ENCODE measurements at regions not wholly inside any gene's neighbourhood (a gene's known extent, or its start where the extent isn't known, plus 50 kb on each side); places are given as distances from the start of the nearest gene placed in this dataset.
A peak's percentile ranks its signal among the peaks of the same experiment; 100 is the strongest.

DNA sequence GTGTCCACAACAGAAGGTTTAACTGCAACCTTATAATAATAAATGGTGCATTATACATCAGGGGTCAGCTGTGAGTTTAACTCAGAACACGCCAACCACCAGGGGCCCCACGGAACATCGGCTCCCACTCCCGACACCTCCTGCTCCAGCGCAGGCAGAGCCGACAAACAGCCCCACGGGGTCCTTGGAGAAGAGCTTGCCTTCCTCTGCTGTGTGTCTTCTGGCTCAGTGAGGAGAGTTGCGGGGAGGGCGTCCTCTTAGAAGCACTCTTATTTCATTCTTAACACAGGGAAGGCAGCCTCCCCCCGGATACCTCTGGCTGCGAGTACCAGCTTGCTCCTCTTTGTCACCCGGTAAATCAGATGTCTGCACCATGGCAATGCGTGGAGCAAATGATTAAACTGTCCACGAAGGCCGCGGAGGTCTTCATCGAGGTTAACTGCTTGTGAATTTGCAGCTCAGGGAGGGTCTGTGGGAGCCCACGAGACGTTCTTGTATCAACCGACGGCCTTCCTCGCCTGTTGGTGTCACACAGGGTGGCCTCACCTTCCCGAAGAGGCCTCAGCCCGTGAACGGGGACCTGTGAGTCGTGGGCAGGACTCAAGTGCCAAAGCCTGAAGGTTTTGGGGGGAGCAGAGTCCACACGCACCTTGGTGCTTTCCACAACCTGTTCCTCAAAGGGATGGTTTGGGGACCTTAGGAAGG lies 464.0 kb downstream of the BRD1 start:
- no peak for DNase-seq (ENCODE audit: low read depth, low spot score)
- in situ Hi-C loops (cut with HindIII; ENCODE audit: low pct_unique_long_range_greater_than_20kb, low sequenced_read_pairs), result no loop called here

DNA sequence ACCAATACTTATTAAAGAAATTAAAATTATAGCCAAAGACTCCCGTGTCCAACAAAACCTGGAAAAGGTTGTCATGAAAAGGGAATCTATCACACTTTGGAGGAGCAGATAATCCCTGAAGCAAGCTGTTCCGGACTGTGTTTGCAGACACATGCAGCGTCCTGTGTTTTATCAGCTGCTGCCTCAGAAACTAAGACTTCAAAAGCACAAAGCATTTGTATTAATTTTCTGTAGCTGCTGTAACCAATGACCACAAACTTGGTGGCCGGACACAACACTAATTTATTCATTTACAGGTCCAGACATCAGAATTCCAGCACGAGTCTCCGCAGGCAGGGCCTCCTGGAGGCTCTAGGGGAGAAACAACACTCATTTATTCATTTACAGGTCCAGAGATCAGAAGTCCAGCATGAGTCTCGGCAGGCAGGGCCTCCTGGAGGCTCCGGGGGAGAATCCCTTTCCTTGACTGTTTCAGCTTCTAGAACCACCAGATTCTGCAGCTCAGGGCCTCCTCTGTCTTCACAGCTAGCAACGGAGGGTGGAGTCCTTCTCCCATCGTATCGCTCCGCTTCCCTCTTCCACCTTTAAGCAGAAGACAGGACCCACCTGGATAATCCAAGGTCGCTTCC lies 465.3 kb downstream of the BRD1 start:
- in situ Hi-C loops (cut with HindIII; ENCODE audit: low pct_unique_long_range_greater_than_20kb, low sequenced_read_pairs), result no loop called here
- no peak for DNase-seq (ENCODE audit: low read depth, low spot score)

DNA sequence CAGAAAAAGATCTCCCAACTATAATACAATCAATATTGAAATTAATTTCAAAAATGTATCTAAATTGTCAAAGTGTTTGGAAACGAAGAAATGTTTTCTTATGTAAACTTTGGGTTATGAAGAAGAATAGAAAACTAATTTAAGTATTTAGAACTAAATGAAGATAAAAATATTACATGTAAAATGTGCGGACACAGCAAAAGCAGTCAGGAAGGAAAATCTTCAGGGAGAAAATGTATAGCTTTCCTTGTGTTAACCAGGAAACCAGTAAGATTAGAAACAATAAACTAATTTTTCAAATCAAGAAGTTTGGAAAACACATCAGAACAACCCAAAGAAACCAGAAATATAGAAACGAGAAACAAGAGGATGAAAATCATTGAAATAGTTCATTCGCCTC lies 466.5 kb downstream of the BRD1 start:
- DNase-seq (ENCODE audit: low read depth, low spot score), result no peak
- in situ Hi-C loops (cut with HindIII; ENCODE audit: low pct_unique_long_range_greater_than_20kb, low sequenced_read_pairs), result no loop called here

DNA sequence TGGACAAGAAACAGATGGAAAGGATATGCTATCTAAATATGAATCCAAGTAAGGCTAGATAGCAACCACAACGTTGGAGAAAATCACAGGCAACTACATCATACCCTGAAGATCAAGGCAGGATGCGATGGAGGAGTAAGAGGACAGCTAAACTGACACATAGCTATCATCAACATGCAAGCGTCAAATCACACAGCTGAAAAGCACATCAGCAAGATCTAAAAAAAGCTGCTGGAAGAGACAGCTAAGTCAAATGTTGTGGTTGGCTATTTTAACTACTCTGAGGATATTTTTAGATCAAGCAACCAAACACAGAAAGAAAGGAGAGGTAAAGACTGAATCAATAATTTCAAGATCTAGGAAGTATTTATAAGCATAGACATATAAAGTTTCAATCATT lies 466.9 kb downstream of the BRD1 start:
- in situ Hi-C loops (cut with HindIII; ENCODE audit: low pct_unique_long_range_greater_than_20kb, low sequenced_read_pairs), result no loop called here
- DNase-seq (ENCODE audit: low read depth, low spot score), result no peak

DNA sequence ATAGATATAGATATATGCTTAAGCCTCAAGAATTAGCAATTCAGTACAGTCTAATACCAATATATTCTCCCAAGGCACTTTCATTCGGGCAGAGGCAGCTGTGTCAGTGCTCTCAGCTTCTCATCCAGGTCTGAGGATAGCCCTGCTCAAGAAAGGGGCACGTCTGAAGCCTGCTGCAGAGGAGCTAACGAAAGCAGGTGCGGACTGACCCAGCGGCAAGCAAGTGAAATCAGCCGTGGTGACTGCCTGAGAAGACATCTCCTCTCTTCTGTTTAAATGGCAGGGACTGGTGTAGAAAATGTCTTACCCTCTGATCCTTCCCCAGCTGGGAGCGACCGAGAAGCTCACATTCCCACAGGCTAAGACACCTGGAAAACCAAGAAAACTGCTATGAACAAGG lies 468.6 kb downstream of the BRD1 start:
- in situ Hi-C loops (cut with HindIII; ENCODE audit: low pct_unique_long_range_greater_than_20kb, low sequenced_read_pairs), result no loop called here
- no peak for DNase-seq (ENCODE audit: low read depth, low spot score)

DNA sequence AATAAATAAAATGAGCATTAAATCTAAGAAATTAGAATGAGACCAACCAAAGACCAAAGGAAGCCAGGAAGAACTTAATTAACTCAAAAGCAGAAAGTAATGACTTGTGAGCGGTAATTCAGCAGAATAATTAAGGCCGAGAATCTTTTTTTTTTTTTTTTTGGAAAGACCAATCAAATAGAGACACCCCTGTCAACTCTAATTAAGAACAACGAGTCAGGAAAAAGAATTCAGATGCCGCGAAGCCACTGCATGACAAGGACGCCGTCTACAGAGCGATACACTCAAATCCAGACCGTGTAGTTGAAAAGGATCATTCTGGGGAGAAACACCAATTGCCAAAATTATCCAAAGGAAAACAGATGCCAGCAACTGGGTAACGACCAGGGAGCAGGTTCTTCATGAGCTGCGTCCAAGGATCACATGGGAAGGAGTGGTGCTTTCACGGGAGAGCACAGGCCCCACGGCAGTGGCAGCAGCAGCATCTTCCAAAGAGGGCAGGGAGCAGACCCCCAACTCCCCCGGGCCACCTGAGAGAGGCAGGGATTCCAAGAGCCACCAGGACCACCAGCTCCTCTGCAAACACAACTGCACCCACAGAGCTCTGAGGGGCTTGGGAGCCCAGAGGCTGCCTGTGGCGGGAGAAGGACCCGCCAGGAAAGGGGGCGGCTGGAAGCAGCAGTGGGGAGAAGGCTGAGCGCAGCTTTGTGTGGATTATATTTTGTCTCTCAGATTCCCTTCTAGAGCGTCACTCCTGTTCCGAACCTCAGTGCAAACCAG lies 469.8 kb downstream of the BRD1 start:
- no peak for DNase-seq (ENCODE audit: low read depth, low spot score)
- in situ Hi-C loops (cut with HindIII; ENCODE audit: low pct_unique_long_range_greater_than_20kb, low sequenced_read_pairs), result no loop called here

DNA sequence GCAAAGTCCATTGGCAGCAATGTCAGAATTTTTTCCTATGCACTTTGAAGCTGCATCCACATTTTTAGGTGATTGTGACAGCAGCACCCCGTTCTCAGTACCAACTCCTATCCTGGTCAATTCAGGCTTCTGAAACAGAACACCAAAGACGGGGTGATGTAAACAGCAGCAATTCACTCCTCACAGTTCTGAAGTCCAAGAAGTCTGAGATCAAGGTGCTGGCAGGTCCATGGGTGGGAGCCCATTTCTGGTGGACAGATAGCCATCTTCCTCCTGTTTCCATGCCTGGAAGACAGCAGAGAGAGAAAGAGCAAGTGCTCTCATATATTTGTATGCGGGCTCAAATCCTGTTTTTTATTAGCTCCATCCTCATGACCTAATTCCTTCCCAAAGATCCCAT lies 471.2 kb downstream of the BRD1 start:
- in situ Hi-C loops (cut with HindIII; ENCODE audit: low pct_unique_long_range_greater_than_20kb, low sequenced_read_pairs), result no loop called here
- no peak for DNase-seq (ENCODE audit: low read depth, low spot score)

DNA sequence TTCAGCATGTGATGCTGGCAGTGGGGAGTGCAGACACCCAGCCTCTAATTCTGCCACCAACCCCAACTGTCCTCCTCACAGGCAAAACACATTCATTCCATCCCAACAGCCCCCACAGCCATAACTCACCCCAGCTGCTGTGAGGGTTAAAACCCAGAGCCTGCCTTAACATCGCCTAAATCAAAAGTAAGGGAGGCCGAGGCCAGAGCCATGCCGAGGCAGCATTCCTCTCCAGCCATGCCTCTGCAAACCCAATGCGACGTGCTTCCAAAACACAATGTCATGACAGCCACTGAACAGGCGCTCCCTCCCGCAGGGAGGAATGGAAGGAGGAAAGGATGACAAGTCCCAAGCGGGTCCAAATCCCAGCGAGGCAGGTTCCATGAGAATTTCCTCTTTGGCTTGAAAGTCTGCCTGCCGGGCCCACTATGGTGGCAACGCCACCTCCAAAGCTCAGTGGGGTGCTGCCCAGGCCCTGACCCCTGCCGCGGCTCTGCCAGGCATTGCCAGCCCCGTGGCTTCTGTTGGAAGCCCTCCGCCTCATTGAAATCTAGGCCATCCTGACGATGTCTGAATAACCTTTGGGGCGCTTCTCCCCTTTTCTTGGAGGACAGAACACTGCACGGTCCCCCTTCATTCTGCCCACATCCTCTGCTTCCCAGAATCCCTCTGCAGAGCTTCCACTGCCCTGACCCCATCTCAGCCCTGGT lies 472.3 kb downstream of the BRD1 start:
- in situ Hi-C loops (cut with HindIII; ENCODE audit: low pct_unique_long_range_greater_than_20kb, low sequenced_read_pairs), result no loop called here
- no peak for DNase-seq (ENCODE audit: low read depth, low spot score)

DNA sequence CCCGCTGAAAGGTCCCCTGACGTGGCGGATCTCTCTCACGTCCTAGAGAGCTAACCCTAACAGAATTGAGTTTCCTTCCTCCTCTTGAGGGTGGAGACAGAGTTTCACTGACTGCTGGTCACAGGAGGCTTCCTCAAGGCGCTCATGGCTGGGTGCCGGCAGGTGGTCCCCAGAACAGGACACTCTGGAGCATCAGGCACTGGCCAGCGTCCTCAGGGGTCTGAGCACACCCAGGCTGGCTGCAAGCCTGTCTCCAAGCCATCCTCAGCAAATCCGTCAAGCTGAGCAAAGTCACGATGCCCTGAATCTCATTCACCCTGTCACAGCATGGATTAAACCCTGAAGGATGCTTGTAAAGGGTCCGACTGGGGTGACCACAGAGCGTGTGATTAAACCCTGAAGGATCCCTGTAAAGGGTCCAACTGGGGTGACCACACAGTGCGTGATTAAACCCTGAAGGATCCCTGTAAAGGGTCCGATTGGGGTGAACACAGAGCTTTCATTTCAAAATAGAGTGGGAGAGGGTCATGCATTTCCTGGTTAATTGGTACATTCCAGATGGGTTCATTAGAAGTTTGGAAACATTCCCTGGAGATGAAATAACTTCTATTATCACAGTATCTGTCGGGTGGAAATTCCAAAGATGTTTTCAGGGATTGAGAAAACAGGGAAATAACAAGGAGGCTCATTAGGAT lies 473.0 kb downstream of the BRD1 start:
- in situ Hi-C loops (cut with HindIII; ENCODE audit: low pct_unique_long_range_greater_than_20kb, low sequenced_read_pairs), result no loop called here
- DNase-seq (ENCODE audit: low read depth, low spot score), result no peak

DNA sequence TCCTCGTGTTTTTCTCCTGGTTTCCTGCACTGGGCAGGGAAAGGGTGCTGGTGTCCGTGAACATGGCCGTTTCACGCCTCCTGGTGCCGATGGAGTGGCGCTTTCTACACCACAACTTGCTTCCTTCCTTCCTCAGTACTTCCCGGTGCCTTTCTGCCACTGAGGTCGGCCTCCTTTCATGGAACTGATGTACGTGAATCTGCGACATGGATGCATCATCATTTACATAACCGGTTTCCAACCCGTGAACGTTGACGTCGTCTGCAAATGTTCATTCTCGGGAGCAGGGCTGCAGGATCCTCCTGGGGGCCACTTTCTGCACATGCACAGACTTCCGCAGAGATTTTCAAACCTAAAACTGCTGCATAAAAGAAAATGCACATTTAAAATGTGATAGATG lies 474.4 kb downstream of the BRD1 start:
- in situ Hi-C loops (cut with HindIII; ENCODE audit: low pct_unique_long_range_greater_than_20kb, low sequenced_read_pairs), result no loop called here
- DNase-seq (ENCODE audit: low read depth, low spot score), result no peak

DNA sequence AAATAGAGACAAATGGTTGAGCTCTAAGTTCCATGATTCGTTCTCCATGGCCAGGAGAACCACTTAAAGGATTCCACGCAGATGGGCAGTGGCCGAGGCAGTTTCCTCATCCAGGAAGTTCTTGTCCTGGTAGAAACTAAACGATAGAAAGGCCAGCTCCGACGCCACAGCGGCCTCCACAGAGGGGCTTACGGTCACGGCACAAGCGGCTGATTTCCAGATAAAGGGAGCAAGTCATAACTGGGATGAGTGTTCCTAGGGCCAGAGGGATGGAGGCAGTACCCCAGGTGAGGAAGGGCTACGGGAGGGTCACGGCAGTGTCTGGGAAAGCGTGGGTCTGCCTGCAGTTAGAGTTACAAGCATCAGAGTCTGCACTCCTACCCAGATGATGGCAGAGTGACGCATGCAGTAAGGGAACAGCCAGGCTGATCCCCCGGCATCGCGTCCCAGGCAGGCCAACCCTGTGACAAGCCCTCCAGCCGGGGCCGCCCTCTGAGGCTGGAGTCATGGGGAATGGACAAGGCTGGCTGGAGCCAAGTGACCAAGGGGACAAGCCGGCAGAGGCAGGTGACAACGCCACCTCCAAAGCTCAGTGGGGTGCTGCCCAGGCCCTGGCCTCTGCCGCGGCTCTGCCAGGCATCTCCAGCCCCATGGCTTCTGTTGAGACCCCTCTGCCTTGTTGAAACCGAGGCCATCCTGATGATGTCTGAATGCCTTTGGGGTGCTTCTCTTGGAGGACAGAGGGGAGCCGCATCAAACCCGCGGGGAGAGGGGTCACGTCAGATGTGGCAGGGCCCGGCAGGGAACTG lies 475.1 kb downstream of the BRD1 start:
- in situ Hi-C loops (cut with HindIII; ENCODE audit: low pct_unique_long_range_greater_than_20kb, low sequenced_read_pairs), result no loop called here
- no peak for DNase-seq (ENCODE audit: low read depth, low spot score)

DNA sequence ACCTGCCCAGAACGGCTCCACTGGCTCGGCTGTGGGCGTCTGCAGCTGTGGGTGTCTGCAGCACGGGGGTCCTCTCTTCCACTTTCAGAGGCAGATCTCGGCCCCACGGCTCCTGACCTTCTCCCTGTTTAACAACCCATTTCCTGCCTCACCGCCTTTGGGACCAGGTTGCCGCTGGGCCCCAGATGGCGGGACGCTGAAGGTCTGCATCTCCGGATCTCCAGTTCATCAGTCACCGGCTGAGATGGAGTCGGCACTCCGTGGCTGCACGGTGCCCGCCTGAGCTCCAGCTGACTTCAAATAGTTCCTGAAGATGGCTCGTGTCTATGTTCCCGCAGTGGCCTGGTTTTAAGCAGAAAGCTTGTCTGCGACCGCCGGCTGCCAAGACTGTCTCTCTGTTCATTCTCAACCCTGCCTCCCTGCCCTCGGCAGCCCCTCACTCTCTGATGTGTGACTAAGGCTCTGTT lies 475.9 kb downstream of the BRD1 start:
- in situ Hi-C loops (cut with HindIII; ENCODE audit: low pct_unique_long_range_greater_than_20kb, low sequenced_read_pairs), result no loop called here

DNA sequence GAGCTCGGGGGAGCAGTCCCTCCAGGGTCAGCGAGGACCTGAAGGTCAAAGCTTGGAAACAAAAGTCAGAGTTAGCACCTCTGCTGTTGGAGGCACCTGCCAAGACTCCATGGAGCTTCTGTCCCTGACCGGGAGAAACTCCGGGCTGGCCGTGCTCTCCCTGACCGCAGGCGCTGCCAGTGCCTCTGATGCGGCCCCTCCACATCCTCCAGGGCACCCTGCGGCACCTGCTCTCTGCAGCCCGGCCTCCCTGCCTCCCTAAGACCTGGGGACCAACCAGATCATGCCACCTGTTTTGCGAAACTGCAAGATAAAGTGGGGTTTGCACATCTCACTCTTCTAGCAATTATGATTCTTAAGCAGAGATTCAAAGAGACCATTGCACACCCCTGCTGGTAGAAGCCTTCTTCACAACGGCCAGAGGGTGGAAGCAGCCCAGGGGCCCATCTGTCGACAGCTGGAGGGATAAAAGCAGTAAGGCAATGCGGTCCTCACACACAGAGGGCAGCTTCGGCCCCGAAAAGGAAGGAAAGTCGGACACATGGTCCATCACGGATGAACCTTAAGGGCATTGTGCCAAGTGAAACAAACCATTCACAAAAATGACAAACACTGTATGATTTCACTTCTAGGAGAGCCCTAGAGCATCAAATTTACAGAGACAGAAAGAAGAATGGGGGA lies 477.1 kb downstream of the BRD1 start:
- DNase-seq (ENCODE audit: low read depth, low spot score), result peak; percentile 16
- in situ Hi-C loops (cut with HindIII; ENCODE audit: low pct_unique_long_range_greater_than_20kb, low sequenced_read_pairs), result no loop called here

More for the DNA sequence above, 475.9 kb downstream of the BRD1 start:
- DNase-seq (ENCODE audit: low read depth, low spot score), result no peak

DNA sequence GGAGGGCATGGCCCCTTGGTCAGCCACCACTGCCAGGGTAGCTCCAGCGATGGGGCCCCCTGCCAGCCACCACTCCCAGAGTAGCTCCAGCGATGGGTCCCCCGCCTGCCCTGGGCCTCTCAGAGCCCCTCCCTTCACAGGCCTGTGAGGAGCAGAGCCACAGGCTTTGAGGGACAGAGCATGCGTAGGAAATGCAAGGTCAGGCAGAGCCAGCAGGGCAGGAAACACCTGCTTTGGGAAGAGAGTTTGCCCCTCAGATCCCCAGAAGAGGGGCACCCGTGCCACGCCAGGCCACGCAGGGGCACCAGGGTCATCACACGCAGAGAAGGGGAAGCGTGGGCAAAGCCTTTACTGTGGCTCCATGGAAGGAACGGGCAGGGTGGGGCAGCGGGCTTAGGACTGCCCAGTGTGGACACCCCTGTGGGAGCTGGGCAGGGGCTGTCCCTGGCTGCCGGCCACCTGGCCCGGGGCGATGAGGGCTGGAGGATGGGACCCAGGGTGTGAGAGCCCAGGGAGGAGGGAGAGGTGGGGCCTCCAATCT lies 477.8 kb downstream of the BRD1 start:
- no peak for DNase-seq (ENCODE audit: low read depth, low spot score)
- in situ Hi-C loops (cut with HindIII; ENCODE audit: low pct_unique_long_range_greater_than_20kb, low sequenced_read_pairs), result no loop called here

DNA sequence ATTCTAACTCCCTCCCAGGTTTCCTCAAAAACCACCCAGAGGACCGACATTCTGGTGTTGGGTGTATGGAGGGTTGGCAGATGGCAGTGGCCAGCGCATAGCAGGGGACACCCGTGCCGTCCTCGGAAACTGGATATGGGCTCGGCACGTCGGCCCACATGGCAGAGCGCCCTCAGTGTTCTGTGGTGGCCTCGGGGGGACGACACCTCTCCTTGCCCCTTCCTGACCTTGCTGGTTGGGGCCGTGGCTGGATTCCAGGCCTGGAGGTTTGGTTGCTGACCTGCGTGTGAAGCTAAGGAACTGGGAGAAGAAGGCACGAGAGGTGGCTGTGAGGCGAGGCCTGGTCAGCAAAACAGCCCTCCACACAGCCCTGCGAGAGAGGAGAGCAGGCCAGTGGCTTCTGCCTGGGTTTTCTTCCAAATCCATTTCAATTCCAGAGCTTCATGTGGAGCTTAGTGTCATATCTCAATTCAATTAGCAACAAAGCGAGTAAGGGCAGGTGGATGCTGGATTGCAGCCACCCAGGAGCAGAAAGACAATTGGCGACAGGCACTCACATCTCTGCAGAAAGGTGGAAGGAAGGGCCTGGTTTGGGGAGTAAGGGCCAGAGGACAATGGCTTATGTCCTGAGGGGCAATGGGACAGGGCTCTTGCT lies 478.4 kb downstream of the BRD1 start:
- in situ Hi-C loops (cut with HindIII; ENCODE audit: low pct_unique_long_range_greater_than_20kb, low sequenced_read_pairs), result no loop called here

DNA sequence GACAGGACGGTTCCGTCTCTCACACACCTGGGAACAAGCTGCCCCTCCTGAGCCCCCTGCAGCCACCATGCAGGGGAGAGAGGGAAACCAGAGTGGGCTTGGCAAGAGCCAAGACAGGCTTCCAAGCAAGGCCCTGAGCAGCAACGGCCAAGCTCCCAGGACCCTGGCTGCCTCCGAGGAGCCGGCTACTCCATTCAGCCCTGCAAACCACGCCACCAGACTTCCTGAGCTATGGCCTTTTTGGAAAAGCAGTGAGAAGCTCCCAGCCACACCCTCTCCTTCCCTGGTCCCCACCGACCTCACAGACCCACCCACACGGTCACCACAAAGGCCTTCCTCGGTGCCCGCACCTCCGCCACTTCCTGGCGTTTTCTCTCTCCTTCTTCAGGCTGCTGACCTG lies 479.0 kb downstream of the BRD1 start:
- in situ Hi-C loops (cut with HindIII; ENCODE audit: low pct_unique_long_range_greater_than_20kb, low sequenced_read_pairs), result no loop called here

More for the DNA sequence above, 478.4 kb downstream of the BRD1 start:
- DNase-seq (ENCODE audit: low read depth, low spot score), result no peak

More for the DNA sequence above, 479.0 kb downstream of the BRD1 start:
- no peak for DNase-seq (ENCODE audit: low read depth, low spot score)

All from SK-MEL-5 (cell line).